IPS-NIHi11 (cell line): ENCODE measurements at regions not wholly inside any gene's neighbourhood (a gene's known extent, or its start where the extent isn't known, plus 50 kb on each side); places are given as distances from the start of the nearest gene placed in this dataset.

ENCODE experiments used
- DNase-seq: peaks from one replicate; pipeline ENCODE4 v3.0.0; 2012; ENCODE audit warnings: mixed read lengths, low spot score

DNA sequence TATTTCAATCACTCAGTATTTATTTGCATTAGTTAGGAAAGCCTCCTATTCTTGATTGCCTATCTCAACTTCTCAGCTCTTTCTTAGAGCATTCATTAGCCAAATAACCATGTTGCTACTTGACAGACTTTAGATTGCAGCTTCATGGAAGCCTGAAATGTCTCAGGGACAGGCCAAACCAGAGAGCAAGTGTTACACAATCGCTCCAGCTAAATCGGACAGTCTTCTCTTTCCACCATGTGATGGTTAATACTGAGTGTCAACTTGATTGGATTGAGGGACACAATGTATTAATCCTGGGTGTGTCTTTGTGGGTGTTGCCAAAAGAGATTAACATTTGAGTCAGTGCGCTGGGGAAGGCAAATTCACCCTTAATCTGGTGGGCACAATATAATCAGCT is 106.5 kb upstream of the DRD2 start:
- no peak for DNase-seq

GRCh38 chr11:113579292-113579940 is 104.2 kb upstream of the DRD2 start:
- DNase-seq, result no peak

- DNase-seq, result no peak
Observed at GRCh38 chr11:113578715-113579250, 103.6 kb upstream of the DRD2 start.

DNA sequence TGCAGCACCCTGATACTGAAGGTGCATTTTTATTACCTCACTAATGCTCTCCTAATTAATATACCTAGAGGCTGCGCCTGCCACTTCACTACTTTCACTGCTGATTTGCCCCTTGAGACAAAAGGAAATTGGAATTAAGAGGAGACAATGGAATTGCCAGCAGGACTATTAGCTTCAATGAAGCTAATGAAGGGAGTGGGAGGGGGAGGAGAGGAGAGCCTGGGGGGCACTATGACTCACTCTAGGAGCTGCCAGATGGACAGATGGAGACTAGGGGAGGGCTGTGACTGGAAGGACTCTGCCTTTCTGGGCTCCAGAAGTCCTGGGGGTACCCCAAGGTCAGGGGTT is 102.8 kb upstream of the DRD2 start:
- peak; percentile 36 for DNase-seq

DNA sequence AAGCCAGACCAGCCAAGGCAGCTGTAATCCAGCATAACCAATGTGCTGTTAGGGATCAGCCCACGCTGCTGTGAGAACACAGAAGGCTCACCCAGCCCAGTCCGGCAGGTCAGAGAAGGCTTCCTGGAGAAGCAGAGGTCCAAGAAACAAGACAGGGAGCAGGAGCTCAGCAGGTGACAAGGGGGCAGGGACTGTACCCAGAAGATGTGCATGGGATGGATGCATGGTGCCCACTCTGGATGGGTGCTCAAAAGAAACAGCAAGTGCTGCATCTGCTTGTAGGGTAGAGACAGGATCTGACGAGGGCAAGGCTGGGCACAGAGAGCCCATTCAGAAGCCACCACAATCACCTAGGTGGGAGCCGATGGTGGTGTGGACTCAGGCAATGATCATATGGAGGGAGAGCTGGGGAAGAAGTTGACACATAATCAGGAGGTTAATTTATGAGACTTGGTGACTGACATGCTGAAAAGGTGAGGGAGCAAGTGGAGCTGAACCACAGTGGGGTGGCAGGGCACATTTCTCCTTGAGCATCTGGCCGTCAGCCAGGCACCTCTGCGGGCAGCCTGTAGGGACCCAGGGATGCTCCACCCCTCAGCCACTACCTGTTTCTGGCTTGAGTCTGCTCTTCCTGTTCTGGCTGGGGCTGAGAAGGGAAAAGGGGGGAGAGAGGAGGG is 102.3 kb upstream of the DRD2 start:
- DNase-seq, result peak; percentile 63

DNA sequence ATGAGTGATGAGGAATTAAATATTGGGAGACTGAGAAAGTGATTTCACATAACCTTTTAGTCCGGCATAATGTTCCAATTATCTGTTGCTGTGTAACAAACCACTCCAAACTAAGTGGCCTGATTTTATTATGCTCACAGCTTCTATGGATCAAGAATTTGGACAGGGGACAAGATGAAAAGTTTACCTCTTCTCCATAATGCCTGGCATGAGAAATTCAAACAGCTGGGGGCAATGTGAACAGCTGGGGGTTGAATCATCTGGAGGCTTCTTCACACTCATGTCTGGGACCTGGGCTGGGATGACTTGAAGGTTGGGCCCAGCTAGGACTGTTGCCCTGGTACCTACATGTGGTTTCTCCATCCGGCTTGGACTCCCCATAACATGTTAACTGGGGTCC is 99.4 kb upstream of the DRD2 start:
- no peak for DNase-seq

DNA sequence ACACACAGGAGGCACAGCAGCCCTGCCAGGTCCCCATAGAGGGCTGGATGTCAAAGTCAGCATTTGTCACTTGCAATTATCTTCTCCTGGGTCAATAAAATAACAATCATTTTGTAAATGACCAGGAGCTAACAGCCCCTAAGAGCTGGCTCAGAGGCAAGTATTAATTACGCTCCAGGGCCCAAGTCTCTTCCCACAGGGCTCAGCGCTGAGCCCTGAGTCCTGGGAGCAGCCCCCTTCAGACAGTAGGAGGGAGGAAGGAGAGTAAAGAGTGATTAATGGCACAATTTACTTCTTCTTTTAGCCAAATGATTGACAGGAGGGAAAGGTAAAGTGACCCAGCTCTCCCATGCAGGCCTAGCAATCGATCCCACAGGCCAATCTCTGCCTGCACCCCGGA is 99.0 kb upstream of the DRD2 start:
- no peak for DNase-seq

- DNase-seq, result no peak
Observed at GRCh38 chr11:113572136-113572735, 97.0 kb upstream of the DRD2 start.

DNA sequence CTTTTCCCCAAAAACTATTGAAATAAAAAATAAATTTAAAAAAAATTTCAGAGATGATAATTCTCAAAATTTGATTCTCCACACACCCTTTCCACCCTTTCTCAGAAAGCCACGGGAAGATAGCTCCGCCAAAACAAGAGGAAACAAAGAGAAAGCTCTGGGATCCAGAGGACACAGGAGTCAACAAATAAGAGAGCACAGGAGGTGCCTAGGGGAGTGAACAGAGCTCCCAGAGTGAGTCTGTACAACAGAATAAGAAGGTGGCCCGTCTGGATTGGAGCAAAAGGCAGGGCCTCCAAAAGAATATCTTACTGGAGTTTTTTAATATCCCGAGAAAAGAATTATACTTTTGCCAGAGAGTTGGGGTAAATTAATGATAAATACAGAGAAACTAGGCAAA is 96.3 kb upstream of the DRD2 start:
- no peak for DNase-seq

DNA sequence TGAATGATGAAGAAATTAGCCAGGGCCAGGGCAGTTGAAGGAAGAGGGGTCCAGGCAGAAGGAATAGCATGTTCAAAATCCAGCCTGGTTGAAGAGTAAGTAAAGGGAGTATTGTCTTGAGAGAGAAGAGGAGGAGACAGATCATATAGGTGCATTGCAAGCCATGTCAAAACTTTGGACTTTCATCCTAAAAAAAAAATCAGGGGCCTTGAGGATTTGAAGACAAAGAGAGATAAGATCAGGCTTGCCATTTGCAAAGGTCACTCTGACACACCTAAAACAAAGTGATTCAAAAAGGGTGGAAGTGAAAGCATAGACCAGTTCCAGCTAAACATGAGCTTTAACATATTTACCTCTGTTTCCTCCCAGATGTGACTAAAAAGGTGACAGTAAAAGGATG is 95.7 kb upstream of the DRD2 start:
- DNase-seq, result no peak

- no peak for DNase-seq
Observed at GRCh38 chr11:113569391-113569790, 94.2 kb upstream of the DRD2 start.

DNA sequence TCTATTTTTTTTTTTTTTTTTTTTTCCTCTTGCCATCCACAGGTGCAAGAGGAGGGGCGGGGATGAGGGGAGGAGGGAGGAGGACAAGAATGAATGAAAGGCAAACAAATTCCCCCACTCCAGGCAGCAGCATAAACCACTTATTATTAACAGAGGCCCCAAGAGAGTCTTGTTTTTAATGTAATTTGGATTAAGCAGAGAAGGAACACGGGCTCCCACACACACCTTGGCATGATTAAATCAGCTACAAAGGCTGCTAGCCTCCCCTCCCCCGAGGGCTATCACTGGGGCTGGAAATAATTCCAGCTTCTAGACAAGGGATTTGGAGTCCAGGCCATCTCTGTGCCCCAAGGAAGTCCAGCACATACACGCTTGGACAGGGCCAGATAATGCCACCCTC is 93.4 kb upstream of the DRD2 start:
- no peak for DNase-seq

DNA sequence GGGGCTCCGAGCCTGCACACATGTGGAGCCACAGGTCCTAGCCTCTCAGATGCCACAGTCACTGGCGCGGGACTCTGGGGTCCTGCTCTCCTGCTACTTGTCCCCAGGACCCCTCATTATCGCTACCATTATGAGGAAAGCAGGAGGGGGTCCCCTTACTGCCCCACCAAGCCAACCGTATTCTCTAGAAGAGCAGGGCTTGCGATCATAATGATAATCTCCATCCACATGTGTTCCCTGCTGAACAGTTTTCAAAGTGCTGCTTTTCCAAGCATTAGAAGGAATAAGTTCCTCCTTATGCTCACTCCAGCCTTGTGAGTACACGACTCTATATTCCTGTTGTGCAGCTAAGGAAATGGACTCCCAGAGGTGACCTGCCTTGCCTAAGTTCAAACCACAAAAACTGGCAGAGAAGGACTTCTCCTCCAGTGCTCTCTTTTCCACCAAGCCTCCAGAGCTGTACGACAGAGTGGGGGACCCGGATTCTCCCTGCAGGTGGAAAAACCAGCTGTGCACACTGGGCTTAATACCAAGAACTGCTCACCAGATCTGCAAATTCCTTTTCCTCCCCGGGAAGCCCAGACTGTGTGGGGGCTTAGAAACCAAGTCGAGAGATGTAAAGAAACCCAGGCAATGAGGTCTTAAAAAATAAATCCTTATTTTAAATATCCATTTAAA is 92.8 kb upstream of the DRD2 start:
- DNase-seq, result no peak

DNA sequence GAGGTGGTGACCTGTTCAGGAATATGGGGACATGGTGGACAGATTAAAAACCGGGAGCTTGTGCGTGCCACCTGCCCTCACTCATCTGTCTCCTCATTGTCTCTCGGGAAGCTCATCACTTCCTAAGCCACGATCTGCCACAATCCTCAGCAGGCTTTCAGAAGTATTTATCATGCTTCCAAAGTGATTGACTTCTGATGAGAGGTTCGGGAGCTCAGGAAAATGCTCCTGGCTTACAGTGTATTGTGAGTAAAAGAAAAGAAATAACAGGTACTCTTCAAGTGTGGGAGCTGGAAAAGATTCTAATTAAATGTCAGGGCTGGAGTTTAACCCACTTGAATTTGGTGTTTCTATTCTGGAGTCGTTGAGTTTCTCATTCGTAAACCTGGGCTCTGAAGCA is 91.9 kb upstream of the DRD2 start:
- no peak for DNase-seq

- DNase-seq, result no peak
Observed at GRCh38 chr11:113564527-113565130, 89.4 kb upstream of the DRD2 start.

DNA sequence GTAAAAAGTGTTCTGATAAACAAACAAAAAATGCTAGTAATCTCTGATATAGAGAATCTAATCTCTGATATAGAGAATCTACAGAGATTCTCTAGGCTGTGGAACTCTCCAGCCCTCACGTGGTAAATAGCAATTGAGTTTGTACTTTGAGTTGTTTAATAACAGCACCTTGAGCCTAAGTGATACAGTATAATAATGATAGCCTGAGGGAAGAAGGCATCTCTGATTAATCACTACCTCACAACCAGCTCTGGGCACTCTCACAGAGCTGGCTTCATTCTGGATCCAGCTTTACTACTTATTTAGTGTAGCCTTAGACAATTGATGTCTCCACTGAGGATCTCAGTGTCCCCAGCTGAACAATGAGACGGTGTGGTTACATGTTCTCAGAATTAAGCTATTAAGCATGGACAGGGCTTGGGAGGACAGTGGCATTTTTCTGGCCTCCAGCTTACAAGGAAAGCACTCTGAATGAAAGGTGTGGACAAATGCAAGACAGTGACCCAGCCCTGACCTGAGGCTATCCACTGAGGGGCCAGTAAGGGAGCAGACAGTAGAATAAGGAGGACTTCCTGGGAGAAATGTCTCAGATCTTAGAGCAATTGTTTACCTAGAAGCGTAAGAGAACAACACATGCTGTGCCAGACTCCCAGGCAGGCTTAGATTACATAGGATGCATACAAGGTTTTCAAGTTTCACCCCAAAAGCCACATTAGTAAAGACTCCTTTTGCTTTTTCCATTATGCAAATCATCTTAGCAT is 88.7 kb upstream of the DRD2 start:
- no peak for DNase-seq

DNA sequence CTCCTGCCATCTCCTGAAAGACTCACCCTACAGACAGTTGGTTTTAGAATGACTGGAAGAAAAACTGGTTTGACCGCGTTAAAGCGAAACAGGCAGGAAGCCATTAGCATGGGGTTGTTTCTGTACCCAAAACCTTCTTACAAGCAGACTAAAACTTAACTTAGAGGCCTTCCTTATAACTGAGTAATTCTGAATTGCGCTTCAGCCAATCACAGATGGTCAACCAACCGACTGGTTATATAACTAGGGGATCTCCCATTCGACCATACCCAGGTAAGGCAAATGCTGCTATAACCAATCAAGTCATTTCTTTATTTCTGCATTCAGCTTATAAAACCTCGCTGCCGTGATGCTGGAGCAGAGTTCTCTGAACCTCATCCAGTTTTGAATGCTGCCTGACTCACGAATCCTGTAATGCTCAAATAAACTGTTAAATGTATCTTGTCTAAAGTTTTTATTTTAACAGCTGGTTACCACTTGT is 87.8 kb upstream of the DRD2 start:
- DNase-seq, result no peak

DNA sequence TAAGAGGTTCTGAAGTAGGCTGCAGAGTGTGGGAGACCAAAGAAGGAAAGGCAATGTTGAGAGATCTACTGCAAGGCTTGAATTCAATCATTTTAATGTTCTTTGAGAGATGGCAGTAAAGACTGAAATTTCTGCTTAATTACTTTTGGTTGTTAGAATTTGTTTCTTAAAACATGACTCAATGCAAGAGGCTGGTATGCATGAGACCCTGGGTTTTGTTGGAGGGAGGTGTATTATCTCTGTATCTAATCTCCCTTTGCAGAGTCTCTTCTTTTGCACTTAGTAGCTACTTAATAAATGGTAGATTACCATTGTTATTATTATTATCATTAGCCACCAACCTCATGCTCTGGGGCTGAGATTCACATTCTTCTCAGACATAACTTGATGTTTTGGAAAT is 87.4 kb upstream of the DRD2 start:
- no peak for DNase-seq

DNA sequence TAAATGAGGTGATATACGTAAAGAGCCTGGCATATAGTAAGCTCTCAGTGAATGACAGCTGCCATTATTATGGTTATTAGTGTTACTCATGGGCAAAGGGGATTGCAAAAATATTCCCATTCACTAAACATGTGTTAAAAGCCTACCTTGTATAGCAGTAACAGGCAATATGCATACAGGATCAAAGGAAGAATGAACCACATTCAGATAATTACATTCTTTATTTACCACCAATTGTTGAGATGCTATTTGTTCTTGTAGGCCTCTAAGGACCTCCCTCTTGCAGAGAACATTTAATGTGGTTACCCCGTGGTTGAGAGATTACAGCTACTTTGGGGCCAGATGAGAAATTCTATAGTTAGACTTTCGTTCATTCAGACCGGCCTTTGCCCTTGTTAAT is 82.7 kb upstream of the DRD2 start:
- no peak for DNase-seq

GRCh38 chr11:113556036-113556435 is 80.8 kb upstream of the DRD2 start:
- no peak for DNase-seq

DNA sequence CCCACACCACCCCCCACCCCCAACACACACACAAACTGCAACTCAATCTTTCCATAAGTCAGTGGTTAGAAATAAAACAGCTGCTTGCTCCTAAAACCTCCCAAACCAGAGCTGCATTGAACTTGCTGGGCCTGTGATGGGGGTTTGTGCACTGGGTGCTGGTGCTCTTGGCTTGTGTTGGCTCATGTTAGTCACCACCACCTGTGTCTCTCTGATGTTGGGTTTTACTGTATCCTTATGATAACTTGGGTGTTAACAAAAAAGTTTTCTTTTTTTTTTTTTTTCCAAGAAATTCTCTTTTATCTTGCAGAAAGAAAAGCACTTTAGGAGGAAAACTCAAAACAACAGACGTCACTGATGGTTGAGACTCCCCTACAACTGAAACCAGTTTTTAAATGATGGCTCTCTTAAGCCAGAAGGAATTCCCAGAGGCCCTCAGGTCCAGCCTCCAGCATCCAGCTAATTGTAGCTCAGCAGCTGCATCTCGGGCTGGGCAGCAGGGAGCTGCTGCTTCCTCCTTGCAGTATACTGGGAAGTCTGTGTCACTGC is 79.9 kb upstream of the DRD2 start:
- no peak for DNase-seq
